ENCODE measurements at regions not wholly inside any gene's neighbourhood (a gene's known extent, or its start where the extent isn't known, plus 50 kb on each side); places are given as distances from the start of the nearest gene placed in this dataset.

DNA sequence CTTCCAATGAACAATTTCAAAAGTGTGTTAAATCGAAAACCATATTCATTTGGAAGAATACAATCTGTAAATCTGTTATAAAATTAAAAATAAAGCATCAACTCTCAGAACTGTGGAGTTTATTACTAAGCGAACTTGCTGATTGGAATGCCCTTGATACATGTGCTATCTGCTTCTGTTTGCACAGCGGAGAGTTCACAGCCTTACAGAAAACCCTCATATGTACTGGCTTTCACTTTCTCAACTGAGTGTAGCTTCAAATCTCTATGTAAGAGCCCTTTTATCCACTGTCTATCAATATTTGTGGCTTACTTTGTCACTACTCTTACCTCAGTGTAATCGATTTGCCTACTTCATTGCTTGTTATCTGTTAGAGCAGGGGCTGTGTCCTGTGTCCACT is 447.4 kb downstream of the C6orf118 start:
- DNase-seq: no peak
- H3K27ac ChIP-seq: no peak overlapping the region
- no peaks in the 10 kb centered on the region for H3K9me3 ChIP-seq

DNA sequence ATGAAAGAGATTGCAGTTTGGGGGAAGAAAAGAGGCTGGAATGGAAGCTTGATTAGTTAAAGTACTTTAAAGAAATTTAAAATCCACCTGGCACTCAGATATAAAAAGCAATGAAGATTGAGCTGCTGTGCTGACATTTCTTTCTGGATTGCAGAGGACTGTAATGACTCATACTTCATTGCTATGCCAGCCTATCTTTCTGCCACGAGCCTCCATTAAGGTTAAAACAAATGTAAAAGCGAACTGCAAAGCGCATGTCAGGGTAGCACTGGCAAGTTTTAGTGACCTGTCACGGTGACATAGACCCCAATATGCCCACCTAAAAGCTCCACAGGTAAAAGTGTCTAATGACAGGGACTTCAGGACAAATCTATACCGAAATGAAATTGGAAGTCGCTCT is 449.6 kb downstream of the C6orf118 start:
- Histone ChIP-seq H3K36me3 (no peaks in the 10 kb centered on the region), H3K4me1 (no peaks in the 10 kb centered on the region), H3K9me3 (no peaks in the 10 kb centered on the region), H3K27ac (no peak overlapping the region), H3K27me3 (no peaks in the 10 kb centered on the region), H3K4me3 (no peak overlapping the region)
- DNase-seq (no peak), ATAC-seq (no peak)
- intact Hi-C loops (cut with DNase I): no loop called here
- WGBS (ENCODE audit: insufficient coverage, low coverage, low lambda C conversion rate, missing lambda C conversion rate): 56% methylated on average over 6 of the region's 6 CpGs
- no peak for TF ChIP-seq POLR2A (IDR thresholded peaks at IDR 0.05)
- TF ChIP-seq, protein P1, sequence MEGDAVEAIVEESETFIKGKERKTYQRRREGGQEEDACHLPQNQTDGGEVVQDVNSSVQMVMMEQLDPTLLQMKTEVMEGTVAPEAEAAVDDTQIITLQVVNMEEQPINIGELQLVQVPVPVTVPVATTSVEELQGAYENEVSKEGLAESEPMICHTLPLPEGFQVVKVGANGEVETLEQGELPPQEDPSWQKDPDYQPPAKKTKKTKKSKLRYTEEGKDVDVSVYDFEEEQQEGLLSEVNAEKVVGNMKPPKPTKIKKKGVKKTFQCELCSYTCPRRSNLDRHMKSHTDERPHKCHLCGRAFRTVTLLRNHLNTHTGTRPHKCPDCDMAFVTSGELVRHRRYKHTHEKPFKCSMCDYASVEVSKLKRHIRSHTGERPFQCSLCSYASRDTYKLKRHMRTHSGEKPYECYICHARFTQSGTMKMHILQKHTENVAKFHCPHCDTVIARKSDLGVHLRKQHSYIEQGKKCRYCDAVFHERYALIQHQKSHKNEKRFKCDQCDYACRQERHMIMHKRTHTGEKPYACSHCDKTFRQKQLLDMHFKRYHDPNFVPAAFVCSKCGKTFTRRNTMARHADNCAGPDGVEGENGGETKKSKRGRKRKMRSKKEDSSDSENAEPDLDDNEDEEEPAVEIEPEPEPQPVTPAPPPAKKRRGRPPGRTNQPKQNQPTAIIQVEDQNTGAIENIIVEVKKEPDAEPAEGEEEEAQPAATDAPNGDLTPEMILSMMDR (IDR thresholded peaks at IDR 0.05): no peak

More for the DNA sequence above, 447.4 kb downstream of the C6orf118 start:
- WGBS (ENCODE audit: insufficient coverage, low coverage, low lambda C conversion rate, missing lambda C conversion rate): 44% methylated on average over 4 of the region's 4 CpGs
- Histone ChIP-seq H3K36me3 (no peaks in the 10 kb centered on the region), H3K27me3 (no peaks in the 10 kb centered on the region), H3K4me3 (no peak overlapping the region), H3K4me1 (no peaks in the 10 kb centered on the region)
- TF ChIP-seq, protein P1 (IDR thresholded peaks at IDR 0.05): no peak
- TF ChIP-seq POLR2A (IDR thresholded peaks at IDR 0.05): no peak
- ATAC-seq: peak in 2 of 4 donors; percentile 36 to 52
- intact Hi-C loops (cut with DNase I): no loop called here

DNA sequence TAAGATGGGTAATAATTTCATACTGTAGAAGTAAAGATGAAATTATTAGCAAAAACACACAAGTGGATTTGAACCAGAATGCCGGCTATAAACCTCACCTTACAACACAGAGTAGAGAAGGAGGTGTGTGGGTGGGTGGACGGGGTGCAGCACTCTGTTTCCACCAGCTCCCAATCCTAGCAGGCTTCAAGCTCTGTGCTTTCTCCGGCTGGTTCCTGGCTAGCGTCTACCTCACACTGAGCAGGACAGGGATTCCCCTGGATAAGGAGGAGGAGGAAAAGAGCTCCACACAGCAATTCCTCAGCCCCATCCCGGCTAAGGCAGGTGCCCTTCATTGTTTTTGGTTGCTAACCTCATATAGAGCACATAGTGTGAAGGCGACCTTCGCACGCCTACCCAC is 453.3 kb downstream of the C6orf118 start:
- H3K4me3 ChIP-seq: no peak overlapping the region
- ATAC-seq (no peak), DNase-seq (no peak)
- H3K36me3 ChIP-seq: no peaks in the 10 kb centered on the region
- H3K9me3 ChIP-seq: no peaks in the 10 kb centered on the region
- WGBS (ENCODE audit: insufficient coverage, low coverage, low lambda C conversion rate, missing lambda C conversion rate): 28% methylated on average over 4 of the region's 8 CpGs
- intact Hi-C loops (cut with DNase I): no loop called here
- TF ChIP-seq, protein P1 (IDR thresholded peaks at IDR 0.05): no peak
- TF ChIP-seq POLR2A (IDR thresholded peaks at IDR 0.05): no peak
- H3K4me1 ChIP-seq: no peaks in the 10 kb centered on the region
- no peaks in the 10 kb centered on the region for H3K27me3 ChIP-seq
- H3K27ac ChIP-seq: no peak overlapping the region

DNA sequence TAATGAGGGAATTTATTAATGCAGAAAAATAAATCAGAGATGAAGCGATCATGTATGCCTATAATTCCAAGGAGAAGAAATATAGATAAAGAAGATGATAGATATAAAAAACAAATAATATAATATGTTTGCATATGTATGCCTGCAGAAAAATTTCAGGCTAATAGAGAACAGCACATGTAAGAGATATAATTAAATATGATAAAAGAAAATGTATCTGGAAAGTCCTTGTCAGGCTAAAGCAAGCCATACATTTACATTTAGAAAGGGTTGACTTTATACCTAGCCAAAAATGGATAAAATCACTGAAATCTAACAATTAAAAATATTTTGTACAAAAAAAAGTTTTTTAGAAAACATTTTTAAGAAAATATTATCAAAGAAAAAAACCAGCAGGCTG is 454.1 kb downstream of the C6orf118 start:
- H3K36me3 ChIP-seq: no peaks in the 10 kb centered on the region
- no peak for ATAC-seq
- H3K4me3 ChIP-seq: no peak overlapping the region
- no peaks in the 10 kb centered on the region for H3K27me3 ChIP-seq
- no peak overlapping the region for H3K27ac ChIP-seq
- TF ChIP-seq, protein P1 (IDR thresholded peaks at IDR 0.05): no peak
- TF ChIP-seq POLR2A (IDR thresholded peaks at IDR 0.05): no peak
- 53% methylated on average over 1 of the region's 1 CpG for WGBS (ENCODE audit: insufficient coverage, low coverage, low lambda C conversion rate, missing lambda C conversion rate)
- H3K4me1 ChIP-seq: no peaks in the 10 kb centered on the region
- no peaks in the 10 kb centered on the region for H3K9me3 ChIP-seq
- DNase-seq: no peak
- intact Hi-C loops (cut with DNase I): no loop called here

DNA sequence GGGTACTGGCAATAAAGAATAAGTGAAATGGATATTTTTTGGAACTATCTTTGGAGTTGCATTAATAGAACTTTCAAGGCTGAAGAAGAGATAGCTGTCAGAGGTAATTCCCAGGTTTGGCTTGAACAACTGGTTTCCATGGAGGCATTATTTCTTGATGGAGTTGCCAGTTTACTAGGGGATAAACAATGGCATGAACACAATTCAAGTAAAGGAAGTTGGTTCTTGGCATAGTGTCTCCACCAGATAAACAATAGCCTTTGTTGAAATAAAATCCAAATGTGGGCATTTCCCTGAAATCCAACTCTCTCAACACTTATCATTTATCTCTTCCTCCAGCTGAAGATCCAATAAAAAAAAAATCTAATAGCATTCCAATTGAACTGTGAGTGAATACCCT is 454.9 kb downstream of the C6orf118 start:
- H3K9me3 ChIP-seq: no peaks in the 10 kb centered on the region
- H3K36me3 ChIP-seq: no peaks in the 10 kb centered on the region
- DNase-seq: no peak
- intact Hi-C loops (cut with DNase I): no loop called here
- no peak for ATAC-seq
- no peaks in the 10 kb centered on the region for H3K4me1 ChIP-seq
- H3K27ac ChIP-seq: no peak overlapping the region
- no peaks in the 10 kb centered on the region for H3K27me3 ChIP-seq
- TF ChIP-seq, protein P1 (IDR thresholded peaks at IDR 0.05): no peak
- no peak for TF ChIP-seq POLR2A (IDR thresholded peaks at IDR 0.05)
- H3K4me3 ChIP-seq: no peak overlapping the region
